ENCODE measurements at regions not wholly inside any gene's neighbourhood (a gene's known extent, or its start where the extent isn't known, plus 50 kb on each side); places are given as distances from the start of the nearest gene placed in this dataset.

DNA sequence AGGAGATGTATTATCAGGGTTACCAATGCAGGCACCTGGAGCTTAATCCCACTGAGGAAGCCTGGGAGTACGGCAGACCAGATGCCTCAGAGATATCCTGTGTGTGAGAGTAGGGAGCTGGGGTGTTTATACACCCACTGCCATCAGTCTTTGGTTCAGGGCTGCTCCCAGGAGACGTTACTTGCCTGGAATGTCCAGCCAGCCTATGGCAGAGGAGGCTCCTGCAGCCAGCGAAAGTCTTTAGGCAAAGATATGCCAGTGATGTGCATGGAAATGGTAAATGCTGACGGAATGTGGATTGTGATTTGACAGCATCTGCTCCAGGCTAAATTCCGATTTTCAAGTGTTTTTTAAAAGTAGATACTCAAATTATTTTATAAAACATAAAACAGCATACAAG lies 282.0 kb downstream of the BTBD3 start:
- Histone ChIP-seq H3K9me2 (replicated peaks; ENCODE audit: insufficient read depth, low read length) (no peaks in the 10 kb centered on the region), H2AFZ (ENCODE audit: low read depth, low read length, severe bottlenecking) (no peak overlapping the region), H3K27ac (ENCODE audit: low read depth, low read length) (no peak overlapping the region), H3K4me2 (ENCODE audit: low read depth, low read length, poor library complexity, severe bottlenecking) (no peak overlapping the region), H3K9ac (ENCODE audit: low read length) (no peak overlapping the region), H4K20me1 (ENCODE audit: low read depth, low read length) (no peaks in the 10 kb centered on the region), H3K79me2 (ENCODE audit: insufficient read depth, low read length) (no peaks in the 10 kb centered on the region), H3K36me3 (ENCODE audit: low read length) (no peaks in the 10 kb centered on the region), H3K9me3 (ENCODE audit: insufficient read depth, low read length) (no peaks in the 10 kb centered on the region), H3F3A (ENCODE audit: insufficient read depth) (no peaks in the 10 kb centered on the region), H3K4me3 (ENCODE audit: insufficient read depth, low read length, poor library complexity, severe bottlenecking) (no peak overlapping the region), H3K27me3 (ENCODE audit: low read length) (no peaks in the 10 kb centered on the region)
- TF ChIP-seq CTCF (IDR thresholded peaks at IDR 0.05; ENCODE audit: insufficient read depth, low read length, poor library complexity, severe bottlenecking) (no peak), EZH2phosphoT487 (conservative IDR thresholded peaks at IDR 0.05; ENCODE audit: low read length) (no peak)

GRCh38 chr20:12201289-12201991 lies 283.7 kb downstream of the BTBD3 start:
- Histone ChIP-seq H3K4me3 (ENCODE audit: insufficient read depth, low read length, poor library complexity, severe bottlenecking) (no peak overlapping the region), H3K9ac (ENCODE audit: low read length) (no peak overlapping the region), H2AFZ (ENCODE audit: low read depth, low read length, severe bottlenecking) (no peak overlapping the region), H3K9me3 (ENCODE audit: insufficient read depth, low read length) (no peaks in the 10 kb centered on the region), H3K4me2 (ENCODE audit: low read depth, low read length, poor library complexity, severe bottlenecking) (no peak overlapping the region), H3K27ac (ENCODE audit: low read depth, low read length) (no peak overlapping the region), H3F3A (ENCODE audit: insufficient read depth) (no peaks in the 10 kb centered on the region), H4K20me1 (ENCODE audit: low read depth, low read length) (no peaks in the 10 kb centered on the region), H3K79me2 (ENCODE audit: insufficient read depth, low read length) (no peaks in the 10 kb centered on the region), H3K36me3 (ENCODE audit: low read length) (no peaks in the 10 kb centered on the region), H3K27me3 (ENCODE audit: low read length) (no peaks in the 10 kb centered on the region), H3K9me2 (replicated peaks; ENCODE audit: insufficient read depth, low read length) (no peaks in the 10 kb centered on the region)
- TF ChIP-seq EZH2phosphoT487 (conservative IDR thresholded peaks at IDR 0.05; ENCODE audit: low read length) (no peak), CTCF (IDR thresholded peaks at IDR 0.05; ENCODE audit: insufficient read depth, low read length, poor library complexity, severe bottlenecking) (no peak)

GRCh38 chr20:12203399-12203798 lies 285.7 kb downstream of the BTBD3 start:
- no peaks in the 10 kb centered on the region for H3K9me2 ChIP-seq (replicated peaks; ENCODE audit: insufficient read depth, low read length)
- no peaks in the 10 kb centered on the region for H3F3A ChIP-seq (ENCODE audit: insufficient read depth)
- H3K4me2 ChIP-seq (ENCODE audit: low read depth, low read length, poor library complexity, severe bottlenecking) = no peak overlapping the region
- no peaks in the 10 kb centered on the region for H3K9me3 ChIP-seq (ENCODE audit: insufficient read depth, low read length)
- TF ChIP-seq EZH2phosphoT487 (conservative IDR thresholded peaks at IDR 0.05; ENCODE audit: low read length) = no peak
- TF ChIP-seq CTCF (IDR thresholded peaks at IDR 0.05; ENCODE audit: insufficient read depth, low read length, poor library complexity, severe bottlenecking) = no peak
- H2AFZ ChIP-seq (ENCODE audit: low read depth, low read length, severe bottlenecking) = no peak overlapping the region
- H3K27me3 ChIP-seq (ENCODE audit: low read length) = no peaks in the 10 kb centered on the region
- H3K27ac ChIP-seq (ENCODE audit: low read depth, low read length) = no peak overlapping the region
- H3K79me2 ChIP-seq (ENCODE audit: insufficient read depth, low read length) = no peaks in the 10 kb centered on the region
- H3K4me3 ChIP-seq (ENCODE audit: insufficient read depth, low read length, poor library complexity, severe bottlenecking) = no peak overlapping the region
- no peaks in the 10 kb centered on the region for H4K20me1 ChIP-seq (ENCODE audit: low read depth, low read length)
- no peak overlapping the region for H3K9ac ChIP-seq (ENCODE audit: low read length)
- H3K36me3 ChIP-seq (ENCODE audit: low read length) = no peaks in the 10 kb centered on the region
